ENCODE measurements at regions not wholly inside any gene's neighbourhood (a gene's known extent, or its start where the extent isn't known, plus 50 kb on each side); places are given as distances from the start of the nearest gene placed in this dataset.
"Not testable (repeated sequence)": the region's sequence is repeated elsewhere in the genome, so short reads cannot be mapped to it uniquely, and the experiment has no call there.

DNA sequence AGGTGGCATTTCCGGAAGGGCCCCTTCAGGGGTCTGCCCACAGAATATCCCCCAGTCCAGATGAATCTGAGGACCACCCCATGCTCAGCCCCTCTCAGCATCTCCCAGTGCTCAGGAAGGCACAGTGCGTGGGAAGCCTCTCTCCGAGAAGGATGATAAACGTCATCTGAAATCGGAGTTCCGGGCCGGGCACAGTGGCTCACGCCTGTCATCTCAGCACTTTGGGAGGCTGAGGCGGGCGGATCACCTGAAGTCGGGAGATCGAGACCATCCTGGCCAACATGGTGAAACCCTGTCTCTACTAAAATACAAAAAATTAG lies 74.5 kb upstream of the PPP1R26 start:
- H3K27me3 Mint-ChIP-seq, H3K4me1 Mint-ChIP-seq, H3K9me3 Mint-ChIP-seq, H3K27ac Mint-ChIP-seq, H3K36me3 Mint-ChIP-seq, H3K4me3 Mint-ChIP-seq, DNase-seq, CTCF ChIA-PET: not testable (repeated sequence)

DNA sequence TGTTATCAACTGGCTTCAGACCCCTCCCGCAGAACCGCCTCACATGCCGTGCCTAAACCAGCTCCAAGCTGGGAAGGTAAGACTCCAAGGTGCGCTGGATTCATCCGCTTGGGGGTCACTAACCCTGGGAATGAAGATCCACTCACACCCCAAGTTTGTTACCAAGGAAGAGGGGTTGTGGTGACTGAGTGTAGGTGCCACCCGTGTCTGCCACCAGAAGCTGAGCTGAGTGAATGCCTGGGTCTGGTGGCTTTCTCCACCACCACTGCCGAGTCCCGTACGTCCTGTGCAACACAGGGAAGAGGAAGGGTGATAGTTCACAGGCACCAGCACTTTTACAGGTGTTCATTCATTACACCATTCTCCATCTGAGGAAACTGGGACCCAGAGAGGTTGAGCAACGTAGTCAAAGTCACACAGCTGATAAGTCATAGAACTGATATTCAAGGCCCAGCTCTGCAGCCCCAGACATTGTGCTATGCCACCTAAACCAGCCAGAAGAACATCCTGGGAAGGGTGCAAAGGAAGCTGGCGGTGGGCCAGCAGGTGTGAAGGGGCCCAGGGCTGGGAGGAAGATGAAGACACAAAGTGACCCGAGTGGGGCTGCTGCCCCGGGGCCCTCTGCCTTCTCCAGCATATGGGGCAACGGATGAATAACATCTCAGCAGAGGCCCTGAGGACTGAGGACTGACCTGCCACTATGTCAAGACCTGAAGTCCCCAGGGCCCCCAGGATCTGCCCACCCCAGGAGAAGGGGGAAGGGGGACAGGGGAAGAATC lies 70.9 kb upstream of the PPP1R26 start:
- Mint-ChIP-seq H3K4me1 (no peaks in the 10 kb centered on the region), H3K4me3 (no peak overlapping the region), H3K27ac (no peak overlapping the region), H3K9me3 (no peaks in the 10 kb centered on the region), H3K27me3 (peaks cover 12% of the 10 kb centered on the region), H3K36me3 (no peaks in the 10 kb centered on the region)
- no peak for DNase-seq
- CTCF ChIA-PET: no interaction called here

DNA sequence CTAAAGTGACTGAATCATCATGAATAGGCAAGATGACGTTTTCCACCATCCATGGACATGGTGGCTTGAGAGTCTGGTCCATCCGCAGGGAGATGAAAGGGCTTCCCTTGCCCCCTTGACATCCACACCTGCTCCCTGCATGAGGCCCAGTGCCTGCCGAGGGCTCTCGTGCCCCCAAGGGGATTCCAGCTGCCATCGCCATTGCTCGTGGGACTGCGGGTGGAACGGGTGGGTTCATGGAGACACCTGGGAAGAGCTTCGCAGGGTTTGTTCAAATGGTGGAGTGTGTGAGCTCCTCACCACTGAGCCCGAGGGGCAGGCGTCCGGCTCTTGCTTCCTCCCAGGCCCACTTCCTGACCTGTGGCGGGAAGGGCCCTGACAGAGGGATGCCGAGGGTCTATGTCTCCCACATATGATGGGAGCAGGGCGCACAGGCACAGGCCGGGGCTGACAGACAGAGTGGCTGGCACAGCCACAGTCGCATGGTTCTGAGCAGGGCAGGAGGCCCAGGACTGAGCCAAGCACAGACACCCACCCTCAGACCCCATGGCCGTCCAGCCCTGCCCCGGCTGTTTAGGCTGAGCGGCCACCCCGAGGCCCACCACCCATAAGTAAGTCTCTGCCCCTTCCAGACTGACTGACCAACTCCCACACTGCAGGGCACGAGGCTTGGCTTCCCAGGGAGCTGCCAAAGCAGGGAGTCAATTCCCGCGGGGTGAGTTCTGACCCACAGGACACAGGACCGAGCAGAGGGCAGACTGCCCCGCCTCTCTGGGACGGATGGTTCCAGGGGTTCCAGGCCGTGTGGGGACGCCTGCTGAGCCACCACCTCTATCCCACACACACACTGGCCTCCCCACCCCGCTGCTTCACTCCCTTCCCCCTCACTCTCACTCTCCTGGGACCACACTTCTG lies 70.0 kb upstream of the PPP1R26 start:
- Mint-ChIP-seq H3K9me3 (no peaks in the 10 kb centered on the region), H3K4me3 (no peak overlapping the region), H3K27me3 (peaks cover 12% of the 10 kb centered on the region), H3K36me3 (no peaks in the 10 kb centered on the region), H3K4me1 (no peaks in the 10 kb centered on the region), H3K27ac (no peak overlapping the region)
- no peak for DNase-seq
- CTCF ChIA-PET: no interaction called here

GRCh38 chr9:135410421-135410820 lies 69.2 kb upstream of the PPP1R26 start:
- peak; percentile 13 for DNase-seq
- no peaks in the 10 kb centered on the region for H3K9me3 Mint-ChIP-seq
- CTCF ChIA-PET: no interaction called here
- H3K4me1 Mint-ChIP-seq: no peaks in the 10 kb centered on the region
- H3K36me3 Mint-ChIP-seq: no peaks in the 10 kb centered on the region
- no peak overlapping the region for H3K4me3 Mint-ChIP-seq
- H3K27me3 Mint-ChIP-seq: peaks cover 12% of the 10 kb centered on the region
- no peak overlapping the region for H3K27ac Mint-ChIP-seq

DNA sequence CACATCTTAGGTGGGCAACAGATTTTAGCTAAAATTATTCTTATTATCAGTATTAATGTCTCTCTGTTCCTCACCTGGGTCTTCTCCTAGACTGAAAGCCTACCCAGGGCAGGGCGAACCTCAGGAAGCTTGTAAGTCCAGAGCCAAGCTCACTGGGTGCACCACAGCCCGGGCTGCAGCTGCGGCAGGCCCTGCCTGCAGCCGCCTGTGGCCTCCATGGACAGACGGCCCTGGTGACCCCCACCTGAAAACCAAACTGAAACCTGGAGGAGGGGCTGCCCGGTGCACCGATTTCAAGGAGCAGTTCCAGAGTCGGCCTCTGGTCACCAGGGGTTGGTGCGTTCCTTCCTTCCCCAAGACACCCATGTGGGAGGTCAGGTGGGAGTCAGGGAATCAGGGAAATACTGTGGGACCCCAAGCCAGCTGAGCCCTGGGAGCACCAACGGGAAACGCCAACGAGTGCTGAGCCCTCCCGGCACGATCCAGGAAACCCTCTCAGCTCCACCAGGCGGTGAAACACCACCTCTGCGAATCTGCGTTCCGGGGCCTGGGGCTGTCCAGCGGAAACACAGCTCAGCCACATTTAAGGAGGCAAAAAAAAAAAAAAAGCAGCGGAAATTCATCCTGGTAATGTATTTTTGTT lies 68.6 kb upstream of the PPP1R26 start:
- H3K27ac Mint-ChIP-seq: no peak overlapping the region
- H3K4me1 Mint-ChIP-seq: no peaks in the 10 kb centered on the region
- H3K36me3 Mint-ChIP-seq: no peaks in the 10 kb centered on the region
- H3K4me3 Mint-ChIP-seq: no peak overlapping the region
- CTCF ChIA-PET: no interaction called here
- peaks cover 12% of the 10 kb centered on the region for H3K27me3 Mint-ChIP-seq
- DNase-seq: peak; percentile 7
- no peaks in the 10 kb centered on the region for H3K9me3 Mint-ChIP-seq

GRCh38 chr9:135411605-135412004 lies 68.0 kb upstream of the PPP1R26 start:
- H3K4me3 Mint-ChIP-seq, H3K27ac Mint-ChIP-seq, H3K4me1 Mint-ChIP-seq, H3K9me3 Mint-ChIP-seq, CTCF ChIA-PET, DNase-seq, H3K36me3 Mint-ChIP-seq: not testable (repeated sequence)
- H3K27me3 Mint-ChIP-seq: peaks cover 12% of the 10 kb centered on the region

GRCh38 chr9:135412315-135413085 lies 67.1 kb upstream of the PPP1R26 start:
- CTCF ChIA-PET: interaction anchor here (0.7 to 1.6 kb wide), 5 partner anchors 44 to 715 kb away, joined by 3 to 12 read pairs (median 4); no protein-coding TSS in a partner anchor
- H3K9me3 Mint-ChIP-seq, H3K27ac Mint-ChIP-seq, H3K4me1 Mint-ChIP-seq, H3K4me3 Mint-ChIP-seq, H3K36me3 Mint-ChIP-seq: not testable (repeated sequence)
- H3K27me3 Mint-ChIP-seq: peaks cover 12% of the 10 kb centered on the region
- DNase-seq: peak; percentile 71

- CTCF ChIA-PET: interaction anchor here (0.7 to 1.6 kb wide), 4 partner anchors 44 to 716 kb away, joined by 3 to 12 read pairs (median 4); no protein-coding TSS in a partner anchor
- Mint-ChIP-seq H3K36me3 (no peaks in the 10 kb centered on the region), H3K27ac (no peak overlapping the region), H3K9me3 (no peaks in the 10 kb centered on the region), H3K4me1 (no peaks in the 10 kb centered on the region), H3K27me3 (peaks cover 12% of the 10 kb centered on the region), H3K4me3 (no peak overlapping the region)
- peak; percentile 3 for DNase-seq
Observed at GRCh38 chr9:135413086-135413375, 66.6 kb upstream of the PPP1R26 start.

DNA sequence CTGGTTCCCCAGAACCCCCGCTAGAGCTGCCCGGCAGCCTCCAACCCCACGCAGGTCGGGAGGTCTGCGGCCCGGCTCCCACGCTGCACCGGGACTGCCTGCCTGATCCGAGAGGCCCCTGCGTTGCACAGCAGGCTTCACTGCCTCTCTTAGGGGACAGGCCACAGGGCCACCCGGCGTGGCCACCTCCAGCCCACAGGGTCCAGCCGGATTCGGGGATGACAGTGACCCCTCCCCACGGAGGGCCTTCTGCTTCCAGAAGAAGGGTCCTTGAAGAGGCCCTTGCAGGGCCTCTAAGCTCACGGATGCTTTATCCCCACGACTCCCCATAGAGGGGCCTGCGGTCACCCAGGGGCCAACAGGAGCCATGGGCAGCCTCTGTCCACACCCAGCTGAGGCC lies 66.1 kb upstream of the PPP1R26 start:
- H3K9me3 Mint-ChIP-seq: no peaks in the 10 kb centered on the region
- H3K36me3 Mint-ChIP-seq: no peaks in the 10 kb centered on the region
- CTCF ChIA-PET: interaction anchor here (0.7 to 1.6 kb wide), 4 partner anchors 43 to 716 kb away, joined by 3 to 12 read pairs (median 4); no protein-coding TSS in a partner anchor
- no peak overlapping the region for H3K4me3 Mint-ChIP-seq
- DNase-seq: peak; percentile 19
- H3K27ac Mint-ChIP-seq: no peak overlapping the region
- no peaks in the 10 kb centered on the region for H3K4me1 Mint-ChIP-seq
- H3K27me3 Mint-ChIP-seq: peaks cover 16% of the 10 kb centered on the region

- no peak overlapping the region for H3K4me3 Mint-ChIP-seq
- no peaks in the 10 kb centered on the region for H3K9me3 Mint-ChIP-seq
- peak; percentile 8 for DNase-seq
- no peak overlapping the region for H3K27ac Mint-ChIP-seq
- H3K4me1 Mint-ChIP-seq: no peaks in the 10 kb centered on the region
- H3K36me3 Mint-ChIP-seq: no peaks in the 10 kb centered on the region
- peaks cover 21% of the 10 kb centered on the region for H3K27me3 Mint-ChIP-seq
- CTCF ChIA-PET: no interaction called here
Observed at GRCh38 chr9:135414293-135414692, 65.3 kb upstream of the PPP1R26 start.

DNA sequence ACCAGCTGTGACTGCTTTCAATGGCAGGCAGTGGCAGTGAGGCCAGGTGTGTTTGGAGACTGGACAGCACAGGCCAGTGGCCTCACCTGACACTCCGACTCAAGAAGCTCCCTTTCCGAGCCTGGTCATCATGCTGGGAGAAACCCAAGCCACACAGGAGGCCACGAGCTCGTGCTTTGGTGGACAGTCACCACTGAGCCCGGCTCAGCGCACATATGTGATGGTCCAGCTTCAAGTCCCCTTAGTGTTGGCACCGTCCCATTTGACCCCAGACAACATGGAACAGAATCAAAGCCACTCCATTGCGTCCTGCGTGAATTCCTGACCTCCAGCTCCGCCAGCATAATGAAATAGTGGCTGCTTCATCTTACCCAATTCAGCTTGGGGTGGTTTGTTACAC lies 64.0 kb upstream of the PPP1R26 start:
- Mint-ChIP-seq H3K27ac (no peak overlapping the region), H3K27me3 (peaks cover 17% of the 10 kb centered on the region), H3K9me3 (no peaks in the 10 kb centered on the region), H3K36me3 (no peaks in the 10 kb centered on the region), H3K4me3 (no peak overlapping the region), H3K4me1 (no peaks in the 10 kb centered on the region)
- CTCF ChIA-PET: no interaction called here
- peak; percentile 14 for DNase-seq

DNA sequence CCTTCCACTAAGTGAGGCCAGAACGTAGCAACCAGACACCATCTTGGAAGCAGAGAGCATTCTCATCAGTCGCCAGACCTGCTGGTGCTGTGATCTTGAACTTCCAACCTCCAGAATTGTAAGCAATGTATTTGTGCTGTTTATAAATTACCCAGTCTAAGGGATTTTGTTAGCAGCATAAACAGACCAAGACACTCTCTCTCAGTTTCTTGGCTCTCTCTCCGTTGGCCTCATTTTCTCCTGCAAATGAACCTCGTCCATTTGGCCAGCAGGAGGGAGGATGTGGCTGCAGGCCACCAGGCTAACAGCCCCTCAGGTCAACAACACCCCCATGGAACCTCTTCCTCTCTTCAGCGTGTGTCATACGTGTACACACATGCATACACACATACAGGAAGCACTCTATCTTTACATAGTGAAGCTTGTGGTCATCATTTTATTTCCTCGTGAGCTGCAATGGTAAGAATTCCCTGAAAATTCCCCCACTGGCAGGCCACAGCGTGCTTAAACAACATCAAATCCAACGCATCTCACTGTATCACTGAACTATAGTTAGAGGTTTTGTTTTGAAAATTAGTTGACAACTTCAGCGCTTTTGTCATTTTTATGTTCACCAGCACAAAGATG lies 62.8 kb upstream of the PPP1R26 start:
- peaks cover 11% of the 10 kb centered on the region for H3K27me3 Mint-ChIP-seq
- CTCF ChIA-PET: no interaction called here

GRCh38 chr9:135418161-135418560 lies 61.4 kb upstream of the PPP1R26 start:
- no peak overlapping the region for H3K4me3 Mint-ChIP-seq
- no peak overlapping the region for H3K27ac Mint-ChIP-seq
- peaks cover 11% of the 10 kb centered on the region for H3K27me3 Mint-ChIP-seq
- DNase-seq: peak; percentile 4
- H3K4me1 Mint-ChIP-seq: no peaks in the 10 kb centered on the region
- H3K9me3 Mint-ChIP-seq: no peaks in the 10 kb centered on the region
- CTCF ChIA-PET: no interaction called here
- H3K36me3 Mint-ChIP-seq: no peaks in the 10 kb centered on the region

More for the DNA sequence above, 62.8 kb upstream of the PPP1R26 start:
- H3K36me3 Mint-ChIP-seq: no peaks in the 10 kb centered on the region
- H3K27ac Mint-ChIP-seq: no peak overlapping the region
- peak; percentile 9 for DNase-seq
- no peak overlapping the region for H3K4me3 Mint-ChIP-seq
- H3K4me1 Mint-ChIP-seq: no peaks in the 10 kb centered on the region
- H3K9me3 Mint-ChIP-seq: no peaks in the 10 kb centered on the region

- no peak overlapping the region for H3K27ac Mint-ChIP-seq
- no peak overlapping the region for H3K4me3 Mint-ChIP-seq
- H3K9me3 Mint-ChIP-seq: peaks cover 5% of the 10 kb centered on the region
- no peaks in the 10 kb centered on the region for H3K36me3 Mint-ChIP-seq
- CTCF ChIA-PET: no interaction called here
- DNase-seq: peak; percentile 6
- peaks cover 11% of the 10 kb centered on the region for H3K27me3 Mint-ChIP-seq
- no peaks in the 10 kb centered on the region for H3K4me1 Mint-ChIP-seq
Observed at GRCh38 chr9:135419106-135419505, 60.5 kb upstream of the PPP1R26 start.

Measured in activated naive CD4-positive, alpha-beta T cell treated with anti-CD3 and anti-CD28 coated beads, Interleukin-2, amount 10 ng/mL, durations not matched to agents 7 days and 5 days (primary cell).